ENCODE measurements at regions not wholly inside any gene's neighbourhood (a gene's known extent, or its start where the extent isn't known, plus 50 kb on each side); places are given as distances from the start of the nearest gene placed in this dataset.
"Not testable (repeated sequence)": the region's sequence is repeated elsewhere in the genome, so short reads cannot be mapped to it uniquely, and the experiment has no call there.

DNA sequence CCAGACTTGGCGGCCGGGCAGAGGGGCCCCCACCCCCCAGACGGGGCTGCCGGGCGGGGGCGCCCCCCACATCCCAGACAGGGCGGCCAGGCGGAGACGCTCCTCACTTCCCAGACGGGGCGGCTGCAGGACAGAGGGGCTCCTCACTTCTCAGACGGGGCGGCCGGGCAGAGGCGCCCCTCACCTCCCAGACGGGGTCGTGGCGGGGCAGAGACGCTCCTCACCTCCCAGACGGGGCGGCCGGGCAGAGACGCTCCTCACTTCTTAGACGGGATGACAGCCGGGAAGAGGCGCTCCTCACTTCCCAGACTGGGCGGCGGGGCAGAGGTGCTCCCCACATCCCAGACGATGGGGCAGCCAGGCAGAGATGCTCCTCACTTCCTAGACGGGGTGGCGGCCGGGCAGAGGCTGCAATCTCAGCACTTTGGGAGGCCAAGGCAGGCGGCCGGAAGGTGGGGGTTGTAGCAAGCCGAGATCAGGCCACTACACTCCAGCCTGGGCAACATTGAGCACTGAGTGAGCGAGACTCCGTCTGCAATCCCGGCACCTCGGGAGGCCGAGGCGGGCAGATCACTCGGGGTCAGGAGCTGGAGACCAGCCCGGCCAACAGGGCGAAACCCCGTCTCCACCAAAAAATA lies 79.0 kb upstream of the TBX5 start:
- TF ChIP-seq POLR2A (IDR thresholded peaks at IDR 0.05; ENCODE audit: low read depth, low read length); TAF1 (IDR thresholded peaks at IDR 0.05; ENCODE audit: borderline replicate concordance, low read depth, low read length); POLR2AphosphoS5 (IDR thresholded peaks at IDR 0.05; ENCODE audit: low read depth, low read length): not testable (repeated sequence)

All from GM12892 (cell line).